Caco-2 (cell line): ENCODE measurements at regions not wholly inside any gene's neighbourhood (a gene's known extent, or its start where the extent isn't known, plus 50 kb on each side); places are given as distances from the start of the nearest gene placed in this dataset.

Source experiments
- BruUV-seq: library from RNA; stranded (reverse); fragments of 400-500 nt; replicated peaks from 2 replicates; lab custom pipeline; 2021; lab: Mats Ljungman, UMichigan
- CTCF ChIA-PET: fragments of 300-600 bp; sonication (Branson Sonifier 250); formaldehyde crosslinking; loops from one replicate; lab custom pipeline; 2022; ENCODE audit warnings: antibody characterized with exemption; lab: Charles Lee
- POLR2A ChIA-PET: fragments of 300-600 bp; sonication (Branson Sonifier 250); formaldehyde crosslinking; loops from one replicate; lab custom pipeline; 2022; ENCODE audit warnings: antibody characterized with exemption; lab: Charles Lee
- DNase-seq, 2 experiments: peaks; one replicate each; pipeline versions ENCODE4 v3.0.0 to v3.0.0-alpha.2; 2020 to 2022
- H3K27me3 ChIP-seq: replicated peaks from 2 replicates; pipeline ENCODE4 v1.6.0; 2011; ENCODE audit warnings: low read length; ENCODE audit not compliant: control insufficient read depth, insufficient read depth
- H3K36me3 ChIP-seq: 2 replicates; pipeline ENCODE4 v1.5.1; 2011; ENCODE audit warnings: low read length; ENCODE audit not compliant: control insufficient read depth, insufficient read depth
- H3K4me1 ChIP-seq: fragments of 250-450 bp; sonication (Bioruptor Pico); 2 replicates; pipeline ENCODE4 v1.5.1; 2020; ENCODE audit warnings: mild to moderate bottlenecking
- H3K4me3 ChIP-seq: 2 replicates; pipeline ENCODE4 v1.5.1; 2011; ENCODE audit warnings: low read depth, mild to moderate bottlenecking, control low read depth, low read length
- H3K9me3 ChIP-seq: fragments of 250-450 bp; sonication (Bioruptor Pico); 2 replicates; pipeline ENCODE4 v1.5.1; 2020; ENCODE audit warnings: mild to moderate bottlenecking, moderate library complexity
- H3K27ac Mint-ChIP-seq: one replicate; pipeline ENCODE4 v1.8.0; 2022; ENCODE audit warnings: mixed read lengths; ENCODE audit not compliant: unreplicated experiment
- H3K27me3 Mint-ChIP-seq: one replicate; pipeline ENCODE4 v1.8.0; 2022; ENCODE audit warnings: mixed read lengths; ENCODE audit not compliant: insufficient read depth, unreplicated experiment
- H3K36me3 Mint-ChIP-seq: one replicate; pipeline ENCODE4 v1.8.0; 2022; ENCODE audit warnings: mild to moderate bottlenecking, mixed read lengths; ENCODE audit not compliant: insufficient read depth, unreplicated experiment
- H3K4me1 Mint-ChIP-seq: one replicate; pipeline ENCODE4 v1.8.0; 2022; ENCODE audit warnings: low read depth, mixed read lengths; ENCODE audit not compliant: unreplicated experiment
- H3K4me3 Mint-ChIP-seq: one replicate; pipeline ENCODE4 v1.8.0; 2022; ENCODE audit warnings: mild to moderate bottlenecking, moderate library complexity, mixed read lengths; ENCODE audit not compliant: unreplicated experiment
- H3K9me3 Mint-ChIP-seq: one replicate; pipeline ENCODE4 v1.8.0; 2022; ENCODE audit warnings: mixed read lengths; ENCODE audit not compliant: unreplicated experiment
- CTCF ChIP-seq, 2 experiments: fragments of 200-600 bp in 1 of 2; IDR thresholded peaks; 1 replicate in 1 of 2; 2 replicates in 1 of 2; pipeline versions ENCODE4 v1.5.1 to v1.8.0; 2011 to 2022; ENCODE audit warnings: antibody characterized with exemption in 1 of 2, control low read depth in 1 of 2, inconsistent platforms in 1 of 2, low read depth in 1 of 2, low read length in 1 of 2, mild to moderate bottlenecking in 1 of 2, moderate library complexity in 1 of 2; ENCODE audit not compliant: insufficient read depth in 1 of 2, severe bottlenecking in 1 of 2, unreplicated experiment in 1 of 2
- intact Hi-C: fragments of 100-400 bp; cut with micrococcal nuclease; formaldehyde crosslinking; loops from one replicate; pipeline ENCODE4 v1.10.0; 2022; ENCODE audit not compliant: unreplicated experiment

GRCh38 chr13:109694972-109695371, 91.4 kb downstream of the IRS2 start:
- Histone ChIP-seq H3K4me1 (peaks cover 6% of the 10 kb centered on the region; the same call in 1 of the 2 replicates), H3K27me3 (no peaks in the 10 kb centered on the region), H3K36me3 (no peaks in the 10 kb centered on the region), H3K9me3 (no peaks in the 10 kb centered on the region), H3K4me3 (no peak overlapping the region)
- intact Hi-C loops, result no loop called here
- H3K36me3 Mint-ChIP-seq, result no peaks in the 10 kb centered on the region
- no peaks in the 10 kb centered on the region for H3K4me1 Mint-ChIP-seq
- no peaks in the 10 kb centered on the region for H3K9me3 Mint-ChIP-seq
- peaks cover 3% of the 10 kb centered on the region for H3K27me3 Mint-ChIP-seq
- H3K27ac Mint-ChIP-seq, result no peak overlapping the region
- no peak for TF ChIP-seq CTCF (IDR thresholded peaks at IDR 0.05; ENCODE audit: insufficient read depth in 1 of 2, low read depth in 1 of 2, low read length in 1 of 2, severe bottlenecking in 1 of 2, unreplicated experiment in 1 of 2)
- ChIA-PET POLR2A (no interaction called here), CTCF (no interaction called here)
- H3K4me3 Mint-ChIP-seq, result no peak overlapping the region
- no TSS peak for BruUV-seq
- DNase-seq, result no peak

GRCh38 chr13:109693213-109693612, 93.2 kb downstream of the IRS2 start:
- CTCF ChIA-PET, result no interaction called here
- no peaks in the 10 kb centered on the region for H3K9me3 ChIP-seq

GRCh38 chr13:109691689-109692088, 94.7 kb downstream of the IRS2 start:
- intact Hi-C loops, result no loop called here
- Histone ChIP-seq H3K9me3 (no peaks in the 10 kb centered on the region), H3K4me3 (no peak overlapping the region), H3K4me1 (peaks cover 6% of the 10 kb centered on the region; the same call in 1 of the 2 replicates), H3K36me3 (no peaks in the 10 kb centered on the region), H3K27me3 (no peaks in the 10 kb centered on the region)
- no TSS peak for BruUV-seq
- ChIA-PET CTCF (no interaction called here), POLR2A (no interaction called here)
- no peak for TF ChIP-seq CTCF (IDR thresholded peaks at IDR 0.05; ENCODE audit: insufficient read depth in 1 of 2, low read depth in 1 of 2, low read length in 1 of 2, severe bottlenecking in 1 of 2, unreplicated experiment in 1 of 2)
- Mint-ChIP-seq H3K27me3 (peaks cover 3% of the 10 kb centered on the region), H3K27ac (no peak overlapping the region), H3K9me3 (no peaks in the 10 kb centered on the region), H3K36me3 (no peaks in the 10 kb centered on the region), H3K4me1 (peaks cover 6% of the 10 kb centered on the region), H3K4me3 (no peak overlapping the region)
- DNase-seq, result no peak

More at GRCh38 chr13:109693213-109693612, 93.2 kb downstream of the IRS2 start:
- Histone ChIP-seq H3K4me3 (no peak overlapping the region), H3K4me1 (peaks cover 6% of the 10 kb centered on the region; the same call in 1 of the 2 replicates), H3K36me3 (no peaks in the 10 kb centered on the region), H3K27me3 (no peaks in the 10 kb centered on the region)
- TF ChIP-seq CTCF (IDR thresholded peaks at IDR 0.05; ENCODE audit: insufficient read depth in 1 of 2, low read depth in 1 of 2, low read length in 1 of 2, severe bottlenecking in 1 of 2, unreplicated experiment in 1 of 2), result no peak
- Mint-ChIP-seq H3K27me3 (peaks cover 3% of the 10 kb centered on the region), H3K4me3 (no peak overlapping the region), H3K27ac (no peak overlapping the region), H3K9me3 (no peaks in the 10 kb centered on the region), H3K36me3 (no peaks in the 10 kb centered on the region), H3K4me1 (no peaks in the 10 kb centered on the region)
- intact Hi-C loops, result no loop called here
- POLR2A ChIA-PET, result no interaction called here
- no peak for DNase-seq
- BruUV-seq, result no TSS peak
